Neural crest cell (in vitro differentiated cells): ENCODE measurements at regions not wholly inside any gene's neighbourhood (a gene's known extent, or its start where the extent isn't known, plus 50 kb on each side); places are given as distances from the start of the nearest gene placed in this dataset.

Experiments used
- DNase-seq: peaks from one replicate; pipeline ENCODE4 v3.0.0; 2021; ENCODE audit warnings: low read depth, mixed read lengths, low spot score
- H3K27ac Mint-ChIP-seq: one replicate; pipeline ENCODE4 v1.8.0; 2021; ENCODE audit warnings: mild to moderate bottlenecking, mixed read lengths; ENCODE audit not compliant: unreplicated experiment
- H3K27me3 Mint-ChIP-seq: 2 replicates; pipeline ENCODE4 v1.8.0; 2021; ENCODE audit warnings: low read depth, mild to moderate bottlenecking, mixed read lengths
- H3K36me3 Mint-ChIP-seq: 2 replicates; pipeline ENCODE4 v1.8.0; 2021; ENCODE audit warnings: low read depth, mild to moderate bottlenecking, mixed read lengths
- H3K4me1 Mint-ChIP-seq: 2 replicates; pipeline ENCODE4 v1.8.0; 2021; ENCODE audit warnings: mixed read lengths
- H3K4me3 Mint-ChIP-seq: one replicate; pipeline ENCODE4 v1.8.0; 2021; ENCODE audit warnings: mild to moderate bottlenecking, mixed read lengths
- H3K9me3 Mint-ChIP-seq: 2 replicates; pipeline ENCODE4 v1.8.0; 2021; ENCODE audit warnings: mixed read lengths
- TF ChIP-seq, protein P1 (sequence below): fragments of 200-600 bp; sonication (generic); conservative IDR thresholded peaks from 2 replicates; pipeline ENCODE4 v1.5.0; 2021; ENCODE audit warnings: antibody characterized with exemption, mild to moderate bottlenecking

DNA sequence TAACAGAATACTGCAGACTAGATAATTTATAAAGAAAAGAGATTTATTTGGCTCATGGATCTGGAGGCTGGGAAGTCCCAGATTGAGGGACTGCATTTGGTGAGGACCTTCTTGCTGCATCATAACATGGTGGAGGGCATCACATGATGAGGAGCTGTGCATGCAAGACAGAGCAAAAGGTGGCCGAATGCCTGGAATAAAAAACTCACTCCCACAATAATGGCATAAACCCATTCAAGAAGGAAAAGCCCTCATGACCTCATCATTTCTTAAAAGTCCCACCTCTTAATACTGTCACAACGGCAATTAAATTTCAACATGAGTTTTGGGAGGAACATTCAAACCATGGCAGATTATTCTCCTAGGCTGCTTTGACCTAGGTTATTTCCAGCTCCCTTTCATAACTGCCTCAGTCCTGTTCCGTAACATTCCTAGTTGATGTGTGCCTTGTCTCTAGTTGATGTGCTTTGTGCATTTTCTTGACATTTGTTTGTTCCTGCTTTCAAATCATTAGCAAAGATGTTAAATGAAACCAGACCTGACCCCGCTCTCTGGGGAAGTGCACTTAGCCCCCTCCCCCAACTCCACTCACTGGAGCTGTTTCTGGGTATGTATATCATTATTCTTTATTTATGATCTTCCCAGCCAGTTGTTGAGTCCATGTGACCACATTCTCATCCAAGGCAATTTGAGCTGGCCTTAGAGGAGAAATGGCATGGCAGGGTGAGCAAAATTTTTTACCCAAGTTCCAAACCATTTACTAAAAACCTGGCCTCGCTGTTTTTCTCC is 148.5 kb downstream of the GDAP2 start:
- Mint-ChIP-seq H3K27me3 (no peaks in the 10 kb centered on the region), H3K4me3 (no peak overlapping the region), H3K27ac (no peak overlapping the region), H3K9me3 (peaks cover 8% of the 10 kb centered on the region), H3K36me3 (peaks cover 2% of the 10 kb centered on the region), H3K4me1 (peaks cover 8% of the 10 kb centered on the region)
- TF ChIP-seq, protein P1, sequence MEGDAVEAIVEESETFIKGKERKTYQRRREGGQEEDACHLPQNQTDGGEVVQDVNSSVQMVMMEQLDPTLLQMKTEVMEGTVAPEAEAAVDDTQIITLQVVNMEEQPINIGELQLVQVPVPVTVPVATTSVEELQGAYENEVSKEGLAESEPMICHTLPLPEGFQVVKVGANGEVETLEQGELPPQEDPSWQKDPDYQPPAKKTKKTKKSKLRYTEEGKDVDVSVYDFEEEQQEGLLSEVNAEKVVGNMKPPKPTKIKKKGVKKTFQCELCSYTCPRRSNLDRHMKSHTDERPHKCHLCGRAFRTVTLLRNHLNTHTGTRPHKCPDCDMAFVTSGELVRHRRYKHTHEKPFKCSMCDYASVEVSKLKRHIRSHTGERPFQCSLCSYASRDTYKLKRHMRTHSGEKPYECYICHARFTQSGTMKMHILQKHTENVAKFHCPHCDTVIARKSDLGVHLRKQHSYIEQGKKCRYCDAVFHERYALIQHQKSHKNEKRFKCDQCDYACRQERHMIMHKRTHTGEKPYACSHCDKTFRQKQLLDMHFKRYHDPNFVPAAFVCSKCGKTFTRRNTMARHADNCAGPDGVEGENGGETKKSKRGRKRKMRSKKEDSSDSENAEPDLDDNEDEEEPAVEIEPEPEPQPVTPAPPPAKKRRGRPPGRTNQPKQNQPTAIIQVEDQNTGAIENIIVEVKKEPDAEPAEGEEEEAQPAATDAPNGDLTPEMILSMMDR, result no peak
- DNase-seq, result no peak

DNA sequence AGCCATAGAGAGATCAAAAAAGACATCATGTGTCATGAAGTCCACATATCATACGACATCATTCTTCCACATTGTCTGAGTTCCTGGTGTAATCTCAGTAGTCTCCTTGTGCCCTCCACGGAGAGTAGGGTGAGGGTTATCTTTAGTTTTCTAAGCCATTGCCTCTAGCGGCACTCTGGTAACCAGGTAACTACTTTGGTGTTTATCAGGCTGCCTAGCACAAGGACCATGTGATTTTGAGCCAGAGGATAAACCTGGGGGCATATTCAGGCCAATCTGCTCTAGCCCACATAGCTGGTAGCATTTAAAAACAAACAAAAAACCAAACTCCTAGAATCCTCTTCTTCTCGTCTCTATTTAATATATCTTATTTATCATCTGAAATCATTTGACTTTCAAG is 147.4 kb downstream of the GDAP2 start:
- peaks cover 8% of the 10 kb centered on the region for H3K4me1 Mint-ChIP-seq
- H3K9me3 Mint-ChIP-seq, result peaks cover 8% of the 10 kb centered on the region
- H3K27me3 Mint-ChIP-seq, result no peaks in the 10 kb centered on the region
- peaks cover 2% of the 10 kb centered on the region for H3K36me3 Mint-ChIP-seq
- no peak overlapping the region for H3K27ac Mint-ChIP-seq
- H3K4me3 Mint-ChIP-seq, result no peak overlapping the region
- no peak for DNase-seq
- TF ChIP-seq, protein P1, result no peak

DNA sequence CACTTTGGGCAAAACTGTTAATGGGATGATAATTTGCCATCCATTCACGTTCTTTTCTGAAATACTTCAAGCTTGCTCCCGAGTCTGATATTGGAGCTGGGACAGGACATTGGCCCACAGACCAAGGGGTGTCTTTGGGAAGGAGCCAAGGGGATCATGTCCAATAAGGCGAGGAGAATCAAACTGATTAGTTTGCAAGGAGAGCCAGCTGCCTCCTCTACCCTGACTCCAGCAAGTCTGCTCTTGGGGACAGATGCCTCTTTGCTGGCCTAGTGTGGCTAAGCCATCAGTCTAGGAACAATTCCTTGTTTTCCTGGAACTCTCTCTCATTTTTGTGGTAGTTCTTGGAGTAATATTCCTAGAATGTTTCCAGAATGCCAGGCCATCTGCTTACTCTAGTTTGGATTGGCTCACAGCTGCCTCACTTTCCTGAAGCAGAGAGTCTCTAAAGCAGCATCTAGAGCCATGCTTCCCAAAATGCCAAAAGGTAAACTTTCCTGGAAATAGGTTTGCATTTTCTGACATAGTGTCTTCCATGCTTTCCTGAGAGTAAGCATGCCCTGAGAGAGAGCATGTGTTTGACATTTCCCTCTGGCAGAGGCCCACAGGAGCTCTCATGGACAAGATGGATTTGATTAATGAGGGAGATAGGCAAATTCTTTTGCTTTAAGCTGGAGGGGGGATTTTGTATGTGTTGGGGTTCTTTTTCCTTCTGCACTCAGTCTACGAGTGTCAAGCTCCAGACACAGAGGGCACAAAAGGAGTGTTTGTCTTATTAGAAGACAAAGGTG is 145.6 kb downstream of the GDAP2 start:
- H3K9me3 Mint-ChIP-seq, result peaks cover 8% of the 10 kb centered on the region
- no peak for DNase-seq
- no peak overlapping the region for H3K27ac Mint-ChIP-seq
- H3K4me1 Mint-ChIP-seq, result peaks cover 8% of the 10 kb centered on the region
- H3K4me3 Mint-ChIP-seq, result no peak overlapping the region
- TF ChIP-seq, protein P1, result no peak
- no peaks in the 10 kb centered on the region for H3K36me3 Mint-ChIP-seq
- H3K27me3 Mint-ChIP-seq, result no peaks in the 10 kb centered on the region

DNA sequence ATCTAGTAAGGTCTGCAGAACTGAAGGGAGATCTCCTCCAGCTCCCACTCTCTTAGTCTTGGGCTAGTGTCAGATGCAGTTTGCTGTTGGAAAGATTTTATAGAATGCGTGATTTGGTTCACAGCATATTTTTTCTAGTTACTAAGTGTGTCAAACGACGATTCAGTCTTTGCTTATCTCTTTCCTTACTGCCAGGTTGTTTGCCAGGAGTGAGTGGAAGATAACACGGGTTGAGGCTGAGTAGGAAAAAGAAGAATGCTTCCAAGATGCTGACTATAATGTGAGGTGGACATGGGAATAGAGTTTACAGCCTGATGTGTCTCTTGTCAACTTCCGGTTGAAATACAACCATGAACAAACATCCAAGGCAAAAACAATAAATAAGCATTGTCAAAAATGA is 141.4 kb downstream of the GDAP2 start:
- H3K36me3 Mint-ChIP-seq, result peaks cover 6% of the 10 kb centered on the region
- no peaks in the 10 kb centered on the region for H3K27me3 Mint-ChIP-seq
- no peak overlapping the region for H3K4me3 Mint-ChIP-seq
- no peak for DNase-seq
- peaks cover 14% of the 10 kb centered on the region for H3K9me3 Mint-ChIP-seq
- TF ChIP-seq, protein P1, result no peak
- no peak overlapping the region for H3K27ac Mint-ChIP-seq
- H3K4me1 Mint-ChIP-seq, result no peaks in the 10 kb centered on the region

DNA sequence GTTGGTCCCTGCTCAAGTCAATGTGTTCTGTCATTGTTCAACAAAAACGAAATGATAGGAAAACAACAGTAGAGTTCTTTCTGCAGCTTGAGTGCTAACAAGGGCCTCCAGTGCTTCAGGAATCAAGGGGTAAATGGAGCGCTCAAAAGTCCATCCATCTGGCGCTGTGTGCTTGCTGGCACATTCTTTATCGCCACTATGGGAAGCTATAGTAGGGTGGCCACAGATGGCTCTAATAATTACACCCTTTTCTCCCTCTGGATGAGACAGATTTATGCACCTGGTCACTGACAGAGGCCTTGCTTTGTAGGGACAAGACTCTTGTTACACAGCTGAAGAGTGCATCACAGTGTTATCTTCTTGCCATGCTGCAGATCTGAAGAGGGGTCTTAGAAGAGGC is 136.0 kb downstream of the GDAP2 start:
- DNase-seq, result no peak
- Mint-ChIP-seq H3K36me3 (peaks cover 6% of the 10 kb centered on the region), H3K9me3 (peaks cover 12% of the 10 kb centered on the region), H3K27me3 (no peaks in the 10 kb centered on the region), H3K27ac (no peak overlapping the region), H3K4me1 (peaks cover 14% of the 10 kb centered on the region), H3K4me3 (no peak overlapping the region)
- TF ChIP-seq, protein P1, result no peak
